Fibroblast of lung (primary cell): ENCODE measurements at regions not wholly inside any gene's neighbourhood (a gene's known extent, or its start where the extent isn't known, plus 50 kb on each side); places are given as distances from the start of the nearest gene placed in this dataset.

Experiments
- DNase-seq, 2 donors: peaks; one replicate each; pipeline versions ENCODE4 v3.0.0 to v3.0.0-alpha.2; 2010; ENCODE audit warnings: low read depth in 2 of 2
- H2AFZ ChIP-seq: 2 replicates; pipeline ENCODE4 v1.5.1; 2012; ENCODE audit warnings: low read length, control low read depth, inconsistent platforms
- H3K27ac ChIP-seq: 2 replicates; pipeline ENCODE4 v1.5.1; 2011; ENCODE audit warnings: low read length, control low read depth; ENCODE audit not compliant: insufficient read depth
- H3K27me3 ChIP-seq: 2 replicates; pipeline ENCODE4 v1.5.1; 2011; ENCODE audit warnings: mild to moderate bottlenecking, low read length; ENCODE audit not compliant: control insufficient read depth, insufficient read depth
- H3K36me3 ChIP-seq: 2 replicates; pipeline ENCODE4 v1.5.1; 2011; ENCODE audit warnings: low read length; ENCODE audit not compliant: control insufficient read depth, insufficient read depth
- H3K4me1 ChIP-seq: 2 replicates; pipeline ENCODE4 v1.5.1; 2011; ENCODE audit warnings: low read length; ENCODE audit not compliant: control insufficient read depth, insufficient read depth; ENCODE audit errors: extremely low read depth
- H3K4me2 ChIP-seq: 2 replicates; pipeline ENCODE4 v1.5.1; 2011; ENCODE audit warnings: low read length, control low read depth; ENCODE audit not compliant: insufficient read depth; ENCODE audit errors: extremely low read depth
- H3K4me3 ChIP-seq, 4 experiments: fragments of 200-600 bp in 1 of 4; sonication (generic) in 1 of 4; replicated peaks in 1 of 4; 2 replicates each; pipeline ENCODE4 v1.5.1; 2011 to 2016; ENCODE audit warnings: low read length in 4 of 4, low read depth in 3 of 4, mild to moderate bottlenecking in 3 of 4, control low read depth in 2 of 4, inconsistent platforms in 1 of 4, mixed read lengths in 1 of 4; ENCODE audit not compliant: insufficient read depth in 1 of 4; ENCODE audit errors: control extremely low read depth in 1 of 4
- H3K79me2 ChIP-seq: 2 replicates; pipeline ENCODE4 v1.5.1; 2012; ENCODE audit warnings: mild to moderate bottlenecking, low read length, inconsistent platforms; ENCODE audit not compliant: control insufficient read depth, insufficient read depth
- H3K9ac ChIP-seq: 2 replicates; pipeline ENCODE4 v1.5.1; 2011; ENCODE audit warnings: mild to moderate bottlenecking, low read length, control low read depth; ENCODE audit not compliant: insufficient read depth
- H3K9me3 ChIP-seq: 2 replicates; pipeline ENCODE4 v1.5.1; 2012; ENCODE audit warnings: low read depth, low read length; ENCODE audit not compliant: control insufficient read depth, insufficient read depth
- H4K20me1 ChIP-seq: 2 replicates; pipeline ENCODE4 v1.5.1; 2011; ENCODE audit warnings: low read length; ENCODE audit not compliant: control insufficient read depth, insufficient read depth; ENCODE audit errors: extremely low read depth
- CTCF ChIP-seq, 2 donors: IDR thresholded peaks in 1 of 2; conservative IDR thresholded peaks in 1 of 2; 1 replicate in 1 of 2; 2 replicates in 1 of 2; pipeline ENCODE4 v1.5.1; 2011 to 2012; ENCODE audit warnings: low read length in 2 of 2, control low read depth in 1 of 2, inconsistent platforms in 1 of 2, low read depth in 1 of 2, mild to moderate bottlenecking in 1 of 2
- EZH2 ChIP-seq: IDR thresholded peaks from 2 replicates; pipeline ENCODE4 v1.5.1; 2012; ENCODE audit warnings: low read length, control low read depth, mild to moderate bottlenecking; ENCODE audit errors: missing control alignments

DNA sequence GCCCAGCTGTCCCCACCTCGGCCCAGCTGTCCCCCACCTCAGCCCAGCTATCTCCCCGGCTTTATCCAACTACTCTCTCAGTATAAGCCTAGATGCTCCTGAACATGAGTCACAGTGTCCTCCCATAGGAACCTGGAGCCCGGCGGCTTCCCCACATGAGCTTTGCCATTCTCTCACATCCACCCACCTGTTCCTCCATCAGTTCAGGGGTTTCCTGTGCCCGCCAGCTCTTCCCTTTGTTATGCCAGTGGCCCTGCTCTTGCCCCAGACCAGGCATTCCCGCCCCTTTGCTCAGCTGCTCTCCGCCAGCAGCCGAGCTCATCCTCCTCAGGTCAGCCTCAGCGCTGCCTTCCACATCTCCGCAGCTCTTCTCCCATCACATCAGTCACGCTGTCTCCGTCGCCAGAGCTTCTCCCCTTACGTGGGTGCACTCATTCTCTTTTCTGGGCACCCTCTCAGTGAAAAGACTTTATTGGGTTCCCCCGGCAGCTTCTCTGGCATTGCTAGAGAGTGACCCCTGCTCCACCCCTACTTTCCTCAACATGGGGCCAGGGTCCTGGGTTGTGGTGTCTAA is 89.5 kb upstream of the CSF3R start:
- H3K9me3 ChIP-seq: no peaks in the 10 kb centered on the region
- H3K36me3 ChIP-seq: no peaks in the 10 kb centered on the region
- no peaks in the 10 kb centered on the region for H3K27me3 ChIP-seq
- no peak overlapping the region for H3K9ac ChIP-seq
- H3K27ac ChIP-seq: no peak overlapping the region
- no peak overlapping the region for H2AFZ ChIP-seq
- H4K20me1 ChIP-seq: no peaks in the 10 kb centered on the region
- no peak overlapping the region for H3K4me2 ChIP-seq
- no peak for DNase-seq
- no peaks in the 10 kb centered on the region for H3K79me2 ChIP-seq
- no peak for TF ChIP-seq CTCF (conservative IDR thresholded peaks at IDR 0.05 in 1 of 2, IDR thresholded peaks at IDR 0.05 in 1 of 2; ENCODE audit: low read depth in 1 of 2, low read length in 2 of 2)
- TF ChIP-seq EZH2: no peak
- no peaks in the 10 kb centered on the region for H3K4me1 ChIP-seq
- H3K4me3 ChIP-seq: no peak overlapping the region

DNA sequence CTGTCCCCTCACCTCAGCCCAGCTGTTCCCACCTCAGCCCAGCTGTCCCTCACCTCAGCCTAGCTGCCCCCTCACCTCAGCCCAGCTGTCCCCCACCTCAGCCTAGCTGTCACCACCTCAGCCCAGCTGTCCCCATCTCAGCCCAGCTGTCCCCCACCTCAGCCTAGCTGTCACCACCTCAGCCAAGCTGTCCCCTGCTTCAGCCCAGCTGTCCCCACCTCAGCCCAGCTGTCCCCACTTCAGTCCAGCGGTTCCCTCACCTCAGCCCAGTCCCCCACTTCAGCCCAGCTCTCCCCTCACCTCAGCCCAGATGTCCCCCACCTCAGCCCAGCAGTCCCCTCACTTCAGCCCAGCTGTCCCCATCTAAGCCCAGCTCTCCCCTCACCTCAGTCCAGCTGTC is 88.4 kb upstream of the CSF3R start:
- no peaks in the 10 kb centered on the region for H4K20me1 ChIP-seq
- DNase-seq: no peak
- H3K9ac ChIP-seq: no peak overlapping the region
- TF ChIP-seq CTCF (conservative IDR thresholded peaks at IDR 0.05 in 1 of 2, IDR thresholded peaks at IDR 0.05 in 1 of 2; ENCODE audit: low read depth in 1 of 2, low read length in 2 of 2) (no peak), EZH2 (no peak)
- no peak overlapping the region for H3K4me2 ChIP-seq
- no peaks in the 10 kb centered on the region for H3K27me3 ChIP-seq
- no peak overlapping the region for H3K4me3 ChIP-seq
- no peaks in the 10 kb centered on the region for H3K79me2 ChIP-seq
- no peaks in the 10 kb centered on the region for H3K36me3 ChIP-seq
- H3K27ac ChIP-seq: no peak overlapping the region
- H2AFZ ChIP-seq: no peak overlapping the region
- H3K4me1 ChIP-seq: no peaks in the 10 kb centered on the region
- H3K9me3 ChIP-seq: no peaks in the 10 kb centered on the region

DNA sequence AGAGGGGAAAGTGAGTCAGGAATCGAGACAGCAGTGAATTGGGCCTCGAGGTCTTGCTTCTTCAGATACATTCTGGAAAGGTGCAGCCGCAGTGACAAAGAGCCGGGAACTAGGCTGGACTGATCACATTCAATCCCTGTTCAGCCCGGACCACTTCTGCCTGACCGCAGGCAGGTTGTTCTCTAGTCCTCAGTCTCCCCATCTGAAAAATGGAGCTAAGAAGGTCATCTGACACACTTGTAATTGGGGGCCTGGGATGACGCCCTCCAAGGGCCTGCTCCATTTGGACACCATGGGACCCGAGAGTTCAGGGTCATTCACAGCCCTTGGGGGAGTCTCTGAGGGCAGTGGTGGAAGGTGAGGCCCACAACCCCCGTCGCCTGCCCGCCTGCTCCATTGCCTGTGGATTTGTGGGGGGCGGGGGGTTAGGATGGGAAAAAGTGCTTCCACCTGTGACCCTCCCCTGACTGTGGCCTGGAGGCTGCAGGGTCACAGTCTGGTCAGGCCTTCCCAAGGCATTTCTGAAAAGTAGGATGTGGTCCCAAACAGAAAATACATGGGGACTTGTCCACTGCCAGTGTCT is 87.9 kb upstream of the CSF3R start:
- Histone ChIP-seq H2AFZ (no peak overlapping the region), H3K79me2 (no peaks in the 10 kb centered on the region), H3K9me3 (no peaks in the 10 kb centered on the region), H3K4me3 (no peak overlapping the region), H3K9ac (no peak overlapping the region), H3K27me3 (no peaks in the 10 kb centered on the region), H3K36me3 (no peaks in the 10 kb centered on the region), H3K4me2 (no peak overlapping the region), H4K20me1 (no peaks in the 10 kb centered on the region), H3K4me1 (no peaks in the 10 kb centered on the region), H3K27ac (no peak overlapping the region)
- no peak for DNase-seq
- TF ChIP-seq EZH2 (no peak), CTCF (conservative IDR thresholded peaks at IDR 0.05 in 1 of 2, IDR thresholded peaks at IDR 0.05 in 1 of 2; ENCODE audit: low read depth in 1 of 2, low read length in 2 of 2) (no peak)
